Calu3 (cell line): ENCODE measurements at regions not wholly inside any gene's neighbourhood (a gene's known extent, or its start where the extent isn't known, plus 50 kb on each side); places are given as distances from the start of the nearest gene placed in this dataset.

Source experiments
- BruUV-seq: library from RNA; stranded (reverse); fragments of 400-500 nt; replicated peaks from 2 replicates; lab custom pipeline; 2021; lab: Mats Ljungman, UMichigan
- CTCF ChIA-PET: fragments of 300-600 bp; sonication (Branson Sonifier 250); formaldehyde crosslinking; loops from one replicate; lab custom pipeline; 2022; ENCODE audit warnings: antibody characterized with exemption; lab: Charles Lee
- DNase-seq: peaks from one replicate; pipeline ENCODE4 v3.0.0; 2022
- H3K27ac Mint-ChIP-seq: one replicate; pipeline ENCODE4 v1.8.0; 2022; ENCODE audit warnings: mixed read lengths; ENCODE audit not compliant: unreplicated experiment
- H3K27me3 Mint-ChIP-seq: one replicate; pipeline ENCODE4 v1.8.0; 2022; ENCODE audit warnings: mixed read lengths; ENCODE audit not compliant: unreplicated experiment
- H3K36me3 Mint-ChIP-seq: one replicate; pipeline ENCODE4 v1.8.0; 2022; ENCODE audit warnings: mild to moderate bottlenecking, moderate library complexity, mixed read lengths; ENCODE audit not compliant: insufficient read depth, unreplicated experiment
- H3K4me1 Mint-ChIP-seq: one replicate; pipeline ENCODE4 v1.8.0; 2022; ENCODE audit warnings: mild to moderate bottlenecking, low read depth, mixed read lengths; ENCODE audit not compliant: unreplicated experiment
- H3K4me3 Mint-ChIP-seq: one replicate; pipeline ENCODE4 v1.8.0; 2022; ENCODE audit warnings: mild to moderate bottlenecking, low read depth, moderate library complexity, mixed read lengths; ENCODE audit not compliant: unreplicated experiment
- H3K9me3 Mint-ChIP-seq: one replicate; pipeline ENCODE4 v1.8.0; 2022; ENCODE audit warnings: low read depth, mixed read lengths; ENCODE audit not compliant: unreplicated experiment
- intact Hi-C: fragments of 100-400 bp; cut with micrococcal nuclease; formaldehyde crosslinking; loops from one replicate; pipeline ENCODE4 v1.10.0; 2022; ENCODE audit not compliant: unreplicated experiment
- TF ChIP-seq, protein P1 (sequence below): fragments of 200-600 bp; IDR thresholded peaks from one replicate; pipeline ENCODE4 v1.8.0; 2022; ENCODE audit warnings: antibody characterized with exemption; ENCODE audit not compliant: unreplicated experiment

DNA sequence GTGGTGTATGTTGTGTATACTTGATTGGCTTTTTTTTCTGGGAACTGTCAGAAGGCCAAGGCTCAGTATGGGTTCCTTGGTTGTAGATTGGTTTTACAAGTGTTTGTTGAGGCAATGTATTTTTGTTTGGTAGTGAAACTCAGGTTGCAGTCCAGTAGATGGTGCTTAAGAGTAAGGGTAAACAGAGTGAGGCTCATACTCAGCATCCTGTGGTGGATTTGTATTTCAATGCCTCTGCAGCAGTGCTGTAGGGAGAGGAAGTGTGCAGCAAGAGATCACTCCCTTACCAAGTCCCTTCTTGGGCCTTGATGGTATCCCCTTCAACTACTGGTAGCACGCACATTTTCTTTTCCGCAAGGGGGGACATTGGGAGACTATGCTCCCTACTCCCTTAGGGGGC is 428.5 kb upstream of the CNTN3 start:
- TF ChIP-seq, protein P1, sequence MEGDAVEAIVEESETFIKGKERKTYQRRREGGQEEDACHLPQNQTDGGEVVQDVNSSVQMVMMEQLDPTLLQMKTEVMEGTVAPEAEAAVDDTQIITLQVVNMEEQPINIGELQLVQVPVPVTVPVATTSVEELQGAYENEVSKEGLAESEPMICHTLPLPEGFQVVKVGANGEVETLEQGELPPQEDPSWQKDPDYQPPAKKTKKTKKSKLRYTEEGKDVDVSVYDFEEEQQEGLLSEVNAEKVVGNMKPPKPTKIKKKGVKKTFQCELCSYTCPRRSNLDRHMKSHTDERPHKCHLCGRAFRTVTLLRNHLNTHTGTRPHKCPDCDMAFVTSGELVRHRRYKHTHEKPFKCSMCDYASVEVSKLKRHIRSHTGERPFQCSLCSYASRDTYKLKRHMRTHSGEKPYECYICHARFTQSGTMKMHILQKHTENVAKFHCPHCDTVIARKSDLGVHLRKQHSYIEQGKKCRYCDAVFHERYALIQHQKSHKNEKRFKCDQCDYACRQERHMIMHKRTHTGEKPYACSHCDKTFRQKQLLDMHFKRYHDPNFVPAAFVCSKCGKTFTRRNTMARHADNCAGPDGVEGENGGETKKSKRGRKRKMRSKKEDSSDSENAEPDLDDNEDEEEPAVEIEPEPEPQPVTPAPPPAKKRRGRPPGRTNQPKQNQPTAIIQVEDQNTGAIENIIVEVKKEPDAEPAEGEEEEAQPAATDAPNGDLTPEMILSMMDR: no peak
- CTCF ChIA-PET: no interaction called here
- intact Hi-C loops: no loop called here
- H3K9me3 Mint-ChIP-seq: peaks cover 12% of the 10 kb centered on the region
- no peaks in the 10 kb centered on the region for H3K36me3 Mint-ChIP-seq
- no peaks in the 10 kb centered on the region for H3K27me3 Mint-ChIP-seq
- no peaks in the 10 kb centered on the region for H3K4me1 Mint-ChIP-seq
- no TSS peak for BruUV-seq
- no peak overlapping the region for H3K27ac Mint-ChIP-seq
- no peak for DNase-seq
- H3K4me3 Mint-ChIP-seq: no peak overlapping the region

DNA sequence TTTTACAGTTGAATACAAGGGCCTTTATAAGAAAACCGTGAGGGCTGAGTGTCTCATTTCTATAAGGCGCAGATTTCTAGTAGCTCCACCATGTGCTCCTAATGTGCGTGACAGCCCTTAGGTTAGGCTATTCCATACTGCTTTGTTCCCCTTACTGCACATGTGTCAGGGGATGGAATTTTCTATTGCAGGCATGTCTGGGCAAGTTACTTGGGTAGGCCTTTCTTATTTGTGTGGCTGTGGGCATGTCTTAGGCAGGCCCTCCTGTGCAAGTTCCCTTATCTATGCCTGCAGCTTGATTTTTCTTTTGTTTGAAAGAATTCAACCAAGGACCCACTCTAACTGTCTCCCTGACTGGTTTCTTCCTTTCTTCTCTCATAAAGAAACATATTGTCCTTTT is 434.2 kb upstream of the CNTN3 start:
- Mint-ChIP-seq H3K9me3 (peaks cover 2% of the 10 kb centered on the region), H3K4me3 (no peak overlapping the region), H3K4me1 (no peaks in the 10 kb centered on the region), H3K27me3 (no peaks in the 10 kb centered on the region), H3K36me3 (no peaks in the 10 kb centered on the region), H3K27ac (no peak overlapping the region)
- no peak for DNase-seq
- TF ChIP-seq, protein P1: no peak
- intact Hi-C loops: no loop called here
- CTCF ChIA-PET: no interaction called here
- BruUV-seq: no TSS peak

DNA sequence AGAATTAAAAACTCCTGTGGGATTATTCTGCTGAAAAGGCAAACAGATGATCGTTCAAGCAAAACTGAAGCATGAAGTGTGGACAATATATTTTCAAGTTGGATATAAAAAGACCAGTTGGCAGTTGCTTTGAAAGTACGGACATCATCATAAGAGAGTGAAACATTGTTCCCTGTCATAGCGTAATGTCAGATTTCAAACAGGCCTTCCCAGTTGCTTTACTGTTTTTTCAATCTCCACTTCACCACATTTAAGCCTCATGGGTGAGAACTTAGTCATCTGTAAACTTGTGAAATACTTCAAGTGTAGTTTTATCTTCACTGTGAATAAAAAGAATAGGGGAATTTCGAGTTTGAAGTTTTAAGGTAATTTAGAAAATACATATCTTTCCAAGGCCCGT is 435.1 kb upstream of the CNTN3 start:
- Mint-ChIP-seq H3K4me1 (no peaks in the 10 kb centered on the region), H3K27me3 (no peaks in the 10 kb centered on the region), H3K27ac (no peak overlapping the region), H3K4me3 (no peak overlapping the region), H3K36me3 (no peaks in the 10 kb centered on the region), H3K9me3 (peaks cover 2% of the 10 kb centered on the region)
- DNase-seq: no peak
- TF ChIP-seq, protein P1: no peak
- intact Hi-C loops: no loop called here
- CTCF ChIA-PET: no interaction called here
- no TSS peak for BruUV-seq

DNA sequence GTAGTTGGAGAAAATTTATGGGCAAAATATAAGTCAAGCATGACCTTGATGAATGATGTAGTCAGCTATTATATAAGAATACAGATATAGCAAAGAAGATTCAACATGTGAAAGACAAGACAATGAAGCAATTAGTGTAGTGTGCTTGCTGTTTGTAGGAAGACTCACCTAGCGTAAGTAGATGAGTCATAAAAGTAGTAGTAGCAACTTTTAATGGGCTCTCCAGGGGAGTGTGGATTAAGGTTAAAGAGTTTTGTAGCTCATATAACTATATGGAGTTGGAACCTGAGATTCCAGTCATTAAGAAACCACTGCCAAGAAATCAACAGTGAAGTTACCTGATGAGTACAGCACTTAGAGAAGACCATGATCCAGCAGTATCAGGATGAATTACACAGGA is 444.7 kb upstream of the CNTN3 start:
- CTCF ChIA-PET: no interaction called here
- Mint-ChIP-seq H3K4me3 (no peak overlapping the region), H3K4me1 (no peaks in the 10 kb centered on the region), H3K36me3 (no peaks in the 10 kb centered on the region), H3K27ac (no peak overlapping the region), H3K27me3 (no peaks in the 10 kb centered on the region), H3K9me3 (peaks cover 12% of the 10 kb centered on the region)
- no TSS peak for BruUV-seq
- no peak for DNase-seq
- intact Hi-C loops: no loop called here
- TF ChIP-seq, protein P1: no peak
